Head of caudate nucleus (tissue), 42 donors: ENCODE measurements at regions not wholly inside any gene's neighbourhood (a gene's known extent, or its start where the extent isn't known, plus 50 kb on each side); places are given as distances from the start of the nearest gene placed in this dataset.
"Not testable (repeated sequence)": the region's sequence is repeated elsewhere in the genome, so short reads cannot be mapped to it uniquely, and the experiment has no call there.

ENCODE experiments used
- DNase-seq, 42 donors: peaks; one replicate each; pipeline versions ENCODE4 v3.0.0 to v3.0.0-alpha.2; 2020 to 2021; ENCODE audit warnings: mixed read lengths in 7 of 42
- intact Hi-C: fragments of 100-400 bp; cut with DNase I; formaldehyde crosslinking; loops from one replicate; pipeline ENCODE4 v1.15.0; 2022

DNA sequence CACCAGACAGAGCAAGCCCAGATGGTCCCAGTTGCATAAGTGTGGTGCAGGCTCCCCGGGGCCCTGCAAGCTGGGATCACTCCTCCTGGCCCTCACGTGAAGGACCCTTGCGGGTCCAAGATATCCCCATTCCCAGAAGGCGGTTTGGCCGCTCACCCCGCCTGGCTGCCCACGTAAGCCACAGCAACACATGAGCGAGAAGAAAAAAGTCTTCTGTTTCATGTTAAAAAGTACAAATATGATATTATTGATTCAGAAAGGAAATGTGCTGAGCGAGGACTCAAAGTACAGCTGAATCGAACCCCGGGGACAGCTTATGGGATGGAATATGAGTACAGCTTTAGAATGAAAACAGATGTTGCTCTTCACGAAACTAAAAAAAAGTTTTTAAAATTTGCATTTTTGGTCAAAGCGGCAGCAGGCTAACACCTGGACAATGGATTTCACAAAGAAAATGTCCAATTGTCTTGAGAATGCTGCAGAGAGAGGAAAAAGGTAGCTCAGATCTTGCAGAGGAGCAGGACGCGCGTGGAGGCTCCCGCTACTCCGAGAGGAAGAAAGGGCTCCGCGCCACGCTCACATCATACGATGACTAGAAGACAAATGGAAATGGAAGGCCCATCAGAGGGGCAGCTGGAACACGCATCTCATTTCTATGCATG, 427.6 kb downstream of the IRX1 start:
- DNase-seq: peak in 1 of 42 donors; percentile 32
- intact Hi-C loops: no loop called here

- DNase-seq: no peak
- intact Hi-C loops: no loop called here
These were observed 428.2 kb downstream of the IRX1 start for GRCh38 chr5:4023753-4024335.

DNA sequence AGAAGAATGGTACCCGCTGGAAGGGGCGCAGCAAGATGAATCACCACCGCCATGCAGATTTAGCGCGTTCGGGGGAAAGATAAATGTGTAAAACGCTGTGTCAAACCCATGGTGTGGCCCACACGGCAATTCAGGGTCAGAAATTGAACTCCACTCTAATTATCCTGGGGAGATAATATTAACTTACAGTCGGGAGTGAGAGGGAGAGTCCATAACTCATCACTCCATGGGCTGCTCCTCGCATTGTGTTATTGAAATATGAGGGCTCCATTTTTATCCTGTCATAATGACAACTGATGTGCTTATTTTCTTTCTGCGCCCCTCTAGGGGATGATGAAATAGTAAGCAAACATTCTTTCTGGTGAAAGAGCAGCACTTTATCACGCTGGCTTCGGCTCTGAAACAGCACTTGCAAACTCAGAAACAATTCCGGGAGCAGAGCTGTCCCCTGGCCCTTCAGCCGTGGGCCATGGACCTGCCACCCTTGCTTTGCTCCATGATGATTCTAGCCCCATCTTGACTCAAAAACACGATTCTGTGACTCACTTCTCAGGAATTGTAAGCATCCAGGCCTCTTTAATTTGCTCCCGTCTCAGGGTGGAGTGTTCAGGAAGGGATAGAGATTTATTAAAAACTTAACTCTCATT, 431.6 kb downstream of the IRX1 start:
- no peak for DNase-seq
- intact Hi-C loops: no loop called here

DNA sequence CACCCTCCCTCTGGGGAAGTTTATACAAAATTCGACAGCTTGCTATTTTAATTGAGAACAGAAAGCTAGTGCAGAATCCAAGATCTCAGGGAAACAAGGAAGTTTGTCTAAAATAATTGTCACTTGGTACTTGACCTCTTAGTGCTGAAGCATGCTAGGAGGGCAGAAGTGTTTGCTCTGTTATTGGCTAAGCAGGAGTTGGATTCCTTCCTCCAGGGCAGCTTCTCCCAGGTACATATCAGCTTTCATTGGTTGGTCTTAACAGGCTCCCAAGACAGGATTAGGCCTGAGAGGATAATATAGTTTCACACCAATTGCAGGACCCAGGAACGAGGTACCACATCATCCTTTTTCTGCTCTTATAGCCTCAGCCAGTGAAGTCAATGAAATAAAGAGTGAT, 432.8 kb downstream of the IRX1 start:
- intact Hi-C loops: no loop called here
- no peak for DNase-seq

DNA sequence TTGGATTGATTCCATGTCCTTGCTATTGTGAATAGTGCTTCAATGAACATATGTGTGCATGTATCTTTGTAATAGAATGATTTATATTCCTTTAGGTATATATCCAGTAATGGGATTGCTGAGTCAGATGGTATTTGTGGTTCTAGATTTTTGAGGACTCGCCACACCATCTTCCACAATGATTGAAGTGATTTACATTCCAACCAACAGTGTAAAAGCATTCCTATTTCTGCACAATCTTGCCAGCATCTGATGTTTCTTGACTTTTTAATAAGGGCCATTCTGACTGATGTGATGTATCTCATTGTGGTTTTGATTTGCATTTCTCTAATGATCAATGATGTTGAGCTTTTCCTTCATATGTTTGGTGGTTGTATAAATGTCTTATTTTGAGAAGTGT, 437.9 kb downstream of the IRX1 start:
- DNase-seq, intact Hi-C loops: not testable (repeated sequence)

DNA sequence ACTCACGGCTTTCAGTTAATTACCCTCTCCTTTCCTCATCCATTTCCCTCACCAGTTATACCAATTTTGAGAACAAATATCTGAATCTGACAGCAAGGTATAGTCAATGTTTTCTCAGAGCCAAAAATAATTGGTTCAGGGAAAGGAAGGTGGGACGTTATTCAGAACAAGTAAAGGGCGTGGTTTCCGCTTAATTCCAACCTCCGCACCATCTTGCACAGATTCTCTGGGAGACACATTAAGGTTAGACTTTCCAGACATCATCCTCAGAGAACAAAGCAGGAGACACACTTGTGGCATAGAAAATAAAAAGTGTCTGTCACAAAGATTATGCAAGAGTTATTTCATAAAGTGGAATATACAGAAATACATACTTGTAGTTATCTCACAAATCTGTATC, 441.2 kb downstream of the IRX1 start:
- intact Hi-C loops: no loop called here
- peak in 23 of 42 donors; percentile 15 to 81 (median 40) for DNase-seq

GRCh38 chr5:4038994-4039393, 443.4 kb downstream of the IRX1 start:
- no peak for DNase-seq
- intact Hi-C loops: no loop called here

DNA sequence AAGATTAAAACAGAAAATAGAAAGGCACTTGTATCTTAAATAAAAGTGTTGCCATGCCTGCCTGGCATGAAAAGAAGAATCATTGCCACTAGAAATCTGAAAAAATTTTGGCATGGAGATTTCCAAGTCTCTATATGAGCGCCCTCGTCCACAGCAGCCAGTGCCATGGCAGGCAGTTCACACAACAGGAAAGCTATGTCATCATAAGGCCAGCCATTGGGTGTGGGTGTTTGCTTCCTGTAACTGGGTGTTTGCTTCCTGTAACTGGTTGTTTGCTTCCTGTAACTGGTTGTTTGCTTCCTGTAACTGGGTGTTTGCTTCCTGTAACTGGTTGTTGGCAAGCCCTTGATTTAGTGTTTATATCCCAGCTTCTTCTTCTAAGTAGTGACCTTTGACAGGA, 446.7 kb downstream of the IRX1 start:
- DNase-seq: no peak
- intact Hi-C loops: no loop called here

DNA sequence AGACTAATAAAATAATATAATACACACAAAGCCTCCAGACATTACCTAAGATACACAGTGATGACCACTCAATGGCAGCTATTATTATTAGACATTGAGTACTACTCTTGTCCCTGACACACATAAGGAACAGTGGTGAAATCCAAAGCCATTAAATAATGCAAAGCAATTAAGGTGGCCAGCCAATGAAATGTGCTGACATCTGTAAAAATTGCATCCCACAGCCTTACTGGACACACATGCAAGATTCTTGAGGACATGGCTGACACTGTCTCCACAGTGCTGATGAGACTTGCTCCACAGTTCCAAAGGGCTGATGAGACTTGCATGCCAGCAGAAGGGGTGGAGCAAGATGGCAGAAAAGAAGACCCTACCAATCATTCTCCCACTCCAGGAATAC, 447.5 kb downstream of the IRX1 start:
- DNase-seq: no peak

GRCh38 chr5:4044881-4045280, 449.2 kb downstream of the IRX1 start:
- DNase-seq: no peak
- intact Hi-C loops: no loop called here

More for the DNA sequence above, 447.5 kb downstream of the IRX1 start:
- intact Hi-C loops: no loop called here

DNA sequence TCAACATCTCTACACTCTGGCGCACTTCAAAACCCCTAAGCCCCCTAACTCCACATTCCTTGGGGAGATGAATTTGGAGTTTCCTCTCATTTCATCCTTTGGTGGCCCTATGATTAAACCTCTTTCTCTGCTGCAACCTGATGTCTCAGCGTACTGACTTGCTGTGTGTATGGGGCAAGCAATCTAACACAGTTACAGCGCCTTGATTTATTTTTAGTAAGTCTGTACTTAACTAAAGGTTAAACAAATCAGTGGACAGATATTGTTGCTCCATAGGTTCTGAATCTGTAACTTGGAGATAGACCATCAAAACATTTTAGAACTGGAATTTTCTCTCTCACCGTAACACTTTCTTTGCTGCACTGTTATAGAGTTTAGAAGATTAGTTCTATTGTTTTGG, 452.8 kb downstream of the IRX1 start:
- no peak for DNase-seq
- intact Hi-C loops: no loop called here

GRCh38 chr5:4050203-4050602, 454.6 kb downstream of the IRX1 start:
- DNase-seq: no peak
- intact Hi-C loops: no loop called here

GRCh38 chr5:4053136-4053535, 457.5 kb downstream of the IRX1 start:
- intact Hi-C loops: no loop called here
- no peak for DNase-seq

DNA sequence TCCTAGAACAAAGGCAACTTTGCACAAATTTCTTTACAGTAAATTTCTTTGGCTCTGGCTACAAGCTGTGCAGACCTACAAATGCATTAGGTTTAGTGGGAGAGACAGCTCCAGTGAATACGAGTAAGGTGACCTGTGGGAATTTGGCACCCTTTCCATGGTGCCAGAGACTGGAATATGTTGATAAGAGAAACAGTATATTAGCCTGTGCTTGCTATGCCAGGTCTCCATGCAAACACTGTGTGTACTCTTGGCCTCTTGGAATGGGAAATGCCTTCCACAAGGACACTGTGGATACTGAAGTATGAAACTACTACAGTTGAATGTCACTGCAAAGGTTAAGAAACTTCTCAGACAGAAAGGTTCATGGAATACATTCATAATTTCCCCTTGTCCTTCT, 458.5 kb downstream of the IRX1 start:
- intact Hi-C loops: no loop called here
- DNase-seq: no peak

- DNase-seq: no peak
- intact Hi-C loops: no loop called here
These were observed 463.3 kb downstream of the IRX1 start for GRCh38 chr5:4058899-4059298.

GRCh38 chr5:4065472-4066320, 470.1 kb downstream of the IRX1 start:
- no peak for DNase-seq
- intact Hi-C loops: no loop called here

GRCh38 chr5:4068171-4068570, 472.5 kb downstream of the IRX1 start:
- no peak for DNase-seq
- intact Hi-C loops: no loop called here

- intact Hi-C loops: no loop called here
- no peak for DNase-seq
These were observed 482.9 kb downstream of the IRX1 start for GRCh38 chr5:4078544-4078943.

GRCh38 chr5:4079831-4080230, 484.2 kb downstream of the IRX1 start:
- intact Hi-C loops: no loop called here

DNA sequence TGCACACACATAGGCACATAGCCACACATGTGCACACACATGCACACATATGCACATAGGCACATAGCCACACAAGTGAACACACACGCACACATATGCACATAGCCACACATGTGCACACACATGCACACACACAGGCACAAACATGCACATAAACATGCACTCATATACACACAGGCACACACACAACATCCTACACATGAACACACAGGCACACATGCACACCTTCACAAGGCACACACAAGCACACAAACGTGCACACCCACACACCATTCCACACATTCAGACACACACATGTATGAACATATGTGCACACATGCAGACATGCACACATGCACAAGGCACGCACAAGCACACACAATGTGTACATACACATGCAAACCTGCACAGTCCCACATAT, 484.7 kb downstream of the IRX1 start:
- DNase-seq: no peak
- intact Hi-C loops: no loop called here

More at GRCh38 chr5:4079831-4080230, 484.2 kb downstream of the IRX1 start:
- DNase-seq: no peak
